A549 (cell line): ENCODE measurements at regions not wholly inside any gene's neighbourhood (a gene's known extent, or its start where the extent isn't known, plus 50 kb on each side); places are given as distances from the start of the nearest gene placed in this dataset.

Source experiments
- ATAC-seq, 2 experiments: fragments of 200-7000 bp in 1 of 2; fragments of >200 bp in 1 of 2; cut with Nextera tagmentation in 1 of 2; cut with Tn5 transposase in 1 of 2; 3 replicates each; pipeline versions ENCODE4 v1.8.0 to v1.9.1; 2018 to 2020; ENCODE audit warnings: mild to moderate bottlenecking in 1 of 2, moderate library complexity in 1 of 2
- CTCF ChIA-PET: fragments of 300-600 bp; sonication (Branson Sonifier 250); formaldehyde crosslinking; extraction: SDS; loops from one replicate; lab custom pipeline; 2021; ENCODE audit warnings: antibody characterized with exemption, inconsistent platforms; lab: Yijun Ruan, JAX
- POLR2A ChIA-PET: fragments of 350-600 bp; formaldehyde crosslinking; extraction: SDS; loops from one replicate; lab custom pipeline; 2021; ENCODE audit warnings: antibody characterized with exemption, inconsistent platforms; lab: Yijun Ruan, JAX
- DNase-seq, 2 experiments: peaks; one replicate each; pipeline versions ENCODE4 v3.0.0 to v3.0.0-alpha.2; 2011 to 2016; ENCODE audit warnings: low read depth in 1 of 2, low spot score in 1 of 2
- FAIRE-seq: peaks from 2 replicates; lab custom pipeline; 2011; peaks lifted over from hg19 to GRCh38; lab: Jason Lieb, UNC
- H3K27ac ChIP-seq, 2 experiments: fragments of >200 bp; sonication (Bioruptor Twin); formaldehyde crosslinking; 3 replicates each; pipeline ENCODE4 v1.5.1; 2016 to 2017
- H3K4me1 ChIP-seq: fragments of >200 bp; sonication (Bioruptor Twin); formaldehyde crosslinking; 3 replicates; pipeline ENCODE4 v1.6.1; 2016
- H3K4me2 ChIP-seq: fragments of >200 bp; sonication (Bioruptor Twin); formaldehyde crosslinking; 3 replicates; pipeline ENCODE4 v1.6.1; 2016
- H3K4me3 ChIP-seq: fragments of >200 bp; sonication (Bioruptor Twin); formaldehyde crosslinking; 3 replicates; pipeline ENCODE4 v1.5.1; 2016
- H3K9me3 ChIP-seq: fragments of >200 bp; sonication (Bioruptor Twin); formaldehyde crosslinking; 3 replicates; pipeline ENCODE4 v1.6.1; 2016
- CBX2 ChIP-seq: fragments of 200-600 bp; sonication (generic); IDR thresholded peaks from 2 replicates; pipeline ENCODE4 v1.6.1; 2016; ENCODE audit warnings: low read depth, mild to moderate bottlenecking, borderline replicate concordance
- CTCF ChIP-seq: fragments of >200 bp; sonication (Bioruptor Twin); formaldehyde crosslinking; IDR thresholded peaks from 3 replicates; pipeline ENCODE4 v1.5.1; 2016
- E2F6 ChIP-seq: IDR thresholded peaks from 2 replicates; pipeline ENCODE4 v1.6.1; 2012; ENCODE audit warnings: low read depth, borderline replicate concordance
- EHMT2 ChIP-seq: fragments of 200-600 bp; sonication (generic); IDR thresholded peaks from 2 replicates; pipeline ENCODE4 v1.6.1; 2016; ENCODE audit warnings: antibody characterized with exemption, low read depth, mild to moderate bottlenecking, moderate library complexity
- EP300 ChIP-seq, 2 experiments: fragments of >200 bp; sonication (Bioruptor Twin); formaldehyde crosslinking; IDR thresholded peaks; 2 replicates in 1 of 2; 3 replicates in 1 of 2; pipeline ENCODE4 v1.6.1; 2016 to 2017
- ESRRA ChIP-seq: fragments of 150-350 bp; IDR thresholded peaks from 2 replicates; pipeline ENCODE4 v1.6.1; 2014; ENCODE audit warnings: mild to moderate bottlenecking, low read length, borderline replicate concordance
- FOSB ChIP-seq: fragments of 250-450 bp; sonication (Bioruptor Pico); IDR thresholded peaks from 2 replicates; pipeline ENCODE4 v1.5.0; 2020; ENCODE audit warnings: mild to moderate bottlenecking, moderate library complexity
- FOSL2 ChIP-seq, 2 experiments: fragments of 450-650 bp in 1 of 2; fragments of >200 bp in 1 of 2; sonication (Bioruptor Twin) in 1 of 2; formaldehyde crosslinking; IDR thresholded peaks; 2 replicates each; pipeline versions ENCODE4 v1.5.0 to v1.6.1; 2016 to 2020; ENCODE audit warnings: mild to moderate bottlenecking in 1 of 2, moderate library complexity in 1 of 2
- HOXA7 ChIP-seq: fragments of 250-450 bp; sonication (Bioruptor Pico); IDR thresholded peaks from 2 replicates; pipeline ENCODE4 v1.5.0; 2020; ENCODE audit warnings: mild to moderate bottlenecking, moderate library complexity
- HOXB5 ChIP-seq: fragments of 250-450 bp; sonication (Bioruptor Pico); IDR thresholded peaks from 2 replicates; pipeline ENCODE4 v1.5.0; 2020; ENCODE audit warnings: mild to moderate bottlenecking, moderate library complexity
- JUNB ChIP-seq: fragments of >200 bp; sonication (Bioruptor Twin); formaldehyde crosslinking; IDR thresholded peaks from 2 replicates; pipeline ENCODE4 v1.6.1; 2016
- KDM1A ChIP-seq: fragments of 200-600 bp; sonication (generic); IDR thresholded peaks from 2 replicates; pipeline ENCODE4 v1.6.1; 2016; ENCODE audit warnings: low read depth, mild to moderate bottlenecking
- NPAS2 ChIP-seq: fragments of 250-450 bp; sonication (Bioruptor Pico); IDR thresholded peaks from 2 replicates; pipeline ENCODE4 v1.8.0; 2022; ENCODE audit warnings: mild to moderate bottlenecking, moderate library complexity, borderline replicate concordance
- NR3C1 ChIP-seq: fragments of >200 bp; sonication (Bioruptor Twin); formaldehyde crosslinking; IDR thresholded peaks from 3 replicates; pipeline ENCODE4 v1.6.1; 2017
- PHF8 ChIP-seq: fragments of 200-600 bp; sonication (generic); IDR thresholded peaks from 2 replicates; pipeline ENCODE4 v1.6.1; 2016; ENCODE audit warnings: low read depth, mild to moderate bottlenecking, antibody characterized with exemption, moderate library complexity, borderline replicate concordance
- POLR2AphosphoS2 ChIP-seq: conservative IDR thresholded peaks from 2 replicates; pipeline ENCODE4 v1.6.1; 2012; ENCODE audit warnings: low read length, improper control_type of control experiment, inconsistent platforms
- RAD21 ChIP-seq, 2 experiments: fragments of >200 bp in 1 of 2; sonication (Bioruptor Twin) in 1 of 2; formaldehyde crosslinking in 1 of 2; IDR thresholded peaks in 1 of 2; conservative IDR thresholded peaks in 1 of 2; 2 replicates in 1 of 2; 3 replicates in 1 of 2; pipeline ENCODE4 v1.6.1; 2012 to 2018; ENCODE audit warnings: inconsistent platforms in 1 of 2
- SMC3 ChIP-seq: fragments of >200 bp; sonication (Bioruptor Twin); formaldehyde crosslinking; IDR thresholded peaks from 3 replicates; pipeline ENCODE4 v1.6.1; 2018; ENCODE audit warnings: inconsistent platforms
- SREBF2 ChIP-seq: fragments of 450-650 bp; IDR thresholded peaks from 2 replicates; pipeline ENCODE4 v1.6.1; 2014; ENCODE audit warnings: mild to moderate bottlenecking, moderate library complexity
- TFCP2L1 ChIP-seq: fragments of 250-450 bp; sonication (Bioruptor Pico); IDR thresholded peaks from 2 replicates; pipeline ENCODE4 v1.5.0; 2021; ENCODE audit warnings: mild to moderate bottlenecking
- ZC3H11A ChIP-seq: fragments of 450-650 bp; IDR thresholded peaks from 2 replicates; pipeline ENCODE4 v1.6.1; 2014; ENCODE audit warnings: antibody characterized with exemption, mild to moderate bottlenecking
- ZFP36 ChIP-seq: fragments of 450-650 bp; IDR thresholded peaks from 2 replicates; pipeline ENCODE4 v1.6.1; 2014; ENCODE audit warnings: borderline replicate concordance; ENCODE audit not compliant: partially characterized antibody
- ZSCAN20 ChIP-seq: fragments of 250-450 bp; sonication (Bioruptor Pico); IDR thresholded peaks from 2 replicates; pipeline ENCODE4 v1.8.0; 2022; ENCODE audit warnings: mild to moderate bottlenecking, moderate library complexity
- WGBS: methylation state at CpG from one replicate; pipeline ENCODE4 v1.1.6; 2017; ENCODE audit errors: missing lambda C conversion rate; 5-methylcytosine and 5-hydroxymethylcytosine counted together
- TF ChIP-seq, protein P1 (sequence below): fragments of >200 bp; sonication (Bioruptor Twin); formaldehyde crosslinking; IDR thresholded peaks from 2 replicates; pipeline ENCODE4 v1.6.1; 2016
- TF ChIP-seq, protein P2 (sequence below): fragments of >200 bp; sonication (Bioruptor Twin); formaldehyde crosslinking; IDR thresholded peaks from 3 replicates; pipeline ENCODE4 v1.6.1; 2016
- TF ChIP-seq, protein P3 (sequence below): fragments of 200-600 bp; sonication (generic); IDR thresholded peaks from 2 replicates; pipeline ENCODE4 v1.6.1; 2016; ENCODE audit warnings: antibody characterized with exemption, mild to moderate bottlenecking, moderate library complexity
- TF ChIP-seq, protein P4 (sequence below): IDR thresholded peaks from 2 replicates; pipeline ENCODE4 v1.6.1; 2012

- no peak for DNase-seq
- no peaks in the 10 kb centered on the region for H3K4me1 ChIP-seq
- H3K27ac ChIP-seq = no peak overlapping the region
- H3K4me3 ChIP-seq = no peak overlapping the region
- 0% methylated on average over 2 of the region's 2 CpGs for WGBS
- no peak for FAIRE-seq
- TF ChIP-seq E2F6 = no peak
- TF ChIP-seq KDM1A = no peak
- TF ChIP-seq EP300 (IDR thresholded peaks at IDR 0.05) = no peak
- no peak for TF ChIP-seq SMC3
- TF ChIP-seq, protein P1, sequence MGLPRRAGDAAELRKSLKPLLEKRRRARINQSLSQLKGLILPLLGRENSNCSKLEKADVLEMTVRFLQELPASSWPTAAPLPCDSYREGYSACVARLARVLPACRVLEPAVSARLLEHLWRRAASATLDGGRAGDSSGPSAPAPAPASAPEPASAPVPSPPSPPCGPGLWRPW = no peak
- TF ChIP-seq ZC3H11A = no peak
- no peak for TF ChIP-seq FOSB (CRISPR knock-in tag)
- no peak for TF ChIP-seq CBX2
- no peak for TF ChIP-seq NR3C1
- no peak for TF ChIP-seq PHF8
- TF ChIP-seq ZFP36 = no peak
- no peak for TF ChIP-seq CTCF
- no peak for TF ChIP-seq SREBF2
- TF ChIP-seq EHMT2 = no peak
- TF ChIP-seq, protein P2, sequence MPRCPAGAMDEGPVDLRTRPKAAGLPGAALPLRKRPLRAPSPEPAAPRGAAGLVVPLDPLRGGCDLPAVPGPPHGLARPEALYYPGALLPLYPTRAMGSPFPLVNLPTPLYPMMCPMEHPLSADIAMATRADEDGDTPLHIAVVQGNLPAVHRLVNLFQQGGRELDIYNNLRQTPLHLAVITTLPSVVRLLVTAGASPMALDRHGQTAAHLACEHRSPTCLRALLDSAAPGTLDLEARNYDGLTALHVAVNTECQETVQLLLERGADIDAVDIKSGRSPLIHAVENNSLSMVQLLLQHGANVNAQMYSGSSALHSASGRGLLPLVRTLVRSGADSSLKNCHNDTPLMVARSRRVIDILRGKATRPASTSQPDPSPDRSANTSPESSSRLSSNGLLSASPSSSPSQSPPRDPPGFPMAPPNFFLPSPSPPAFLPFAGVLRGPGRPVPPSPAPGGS = no peak
- TF ChIP-seq ZSCAN20 = no peak
- TF ChIP-seq, protein P3, sequence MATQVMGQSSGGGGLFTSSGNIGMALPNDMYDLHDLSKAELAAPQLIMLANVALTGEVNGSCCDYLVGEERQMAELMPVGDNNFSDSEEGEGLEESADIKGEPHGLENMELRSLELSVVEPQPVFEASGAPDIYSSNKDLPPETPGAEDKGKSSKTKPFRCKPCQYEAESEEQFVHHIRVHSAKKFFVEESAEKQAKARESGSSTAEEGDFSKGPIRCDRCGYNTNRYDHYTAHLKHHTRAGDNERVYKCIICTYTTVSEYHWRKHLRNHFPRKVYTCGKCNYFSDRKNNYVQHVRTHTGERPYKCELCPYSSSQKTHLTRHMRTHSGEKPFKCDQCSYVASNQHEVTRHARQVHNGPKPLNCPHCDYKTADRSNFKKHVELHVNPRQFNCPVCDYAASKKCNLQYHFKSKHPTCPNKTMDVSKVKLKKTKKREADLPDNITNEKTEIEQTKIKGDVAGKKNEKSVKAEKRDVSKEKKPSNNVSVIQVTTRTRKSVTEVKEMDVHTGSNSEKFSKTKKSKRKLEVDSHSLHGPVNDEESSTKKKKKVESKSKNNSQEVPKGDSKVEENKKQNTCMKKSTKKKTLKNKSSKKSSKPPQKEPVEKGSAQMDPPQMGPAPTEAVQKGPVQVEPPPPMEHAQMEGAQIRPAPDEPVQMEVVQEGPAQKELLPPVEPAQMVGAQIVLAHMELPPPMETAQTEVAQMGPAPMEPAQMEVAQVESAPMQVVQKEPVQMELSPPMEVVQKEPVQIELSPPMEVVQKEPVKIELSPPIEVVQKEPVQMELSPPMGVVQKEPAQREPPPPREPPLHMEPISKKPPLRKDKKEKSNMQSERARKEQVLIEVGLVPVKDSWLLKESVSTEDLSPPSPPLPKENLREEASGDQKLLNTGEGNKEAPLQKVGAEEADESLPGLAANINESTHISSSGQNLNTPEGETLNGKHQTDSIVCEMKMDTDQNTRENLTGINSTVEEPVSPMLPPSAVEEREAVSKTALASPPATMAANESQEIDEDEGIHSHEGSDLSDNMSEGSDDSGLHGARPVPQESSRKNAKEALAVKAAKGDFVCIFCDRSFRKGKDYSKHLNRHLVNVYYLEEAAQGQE = no peak
- TF ChIP-seq HOXA7 (CRISPR knock-in tag) = no peak
- TF ChIP-seq FOSL2 (IDR thresholded peaks at IDR 0.05) = no peak
- TF ChIP-seq FOSL2 (CRISPR knock-in tag; IDR thresholded peaks at IDR 0.05) = no peak
- TF ChIP-seq, all 56 proteins: peak for 0
- no peak for ATAC-seq
- Histone ChIP-seq H3K4me2 (no peak overlapping the region), H3K9me3 (no peaks in the 10 kb centered on the region)
- ChIA-PET CTCF (no interaction called here), POLR2A (no interaction called here)
Measured at GRCh38 chr11:113628912-113629311, 77.2 kb downstream of the TMPRSS5 start.

DNA sequence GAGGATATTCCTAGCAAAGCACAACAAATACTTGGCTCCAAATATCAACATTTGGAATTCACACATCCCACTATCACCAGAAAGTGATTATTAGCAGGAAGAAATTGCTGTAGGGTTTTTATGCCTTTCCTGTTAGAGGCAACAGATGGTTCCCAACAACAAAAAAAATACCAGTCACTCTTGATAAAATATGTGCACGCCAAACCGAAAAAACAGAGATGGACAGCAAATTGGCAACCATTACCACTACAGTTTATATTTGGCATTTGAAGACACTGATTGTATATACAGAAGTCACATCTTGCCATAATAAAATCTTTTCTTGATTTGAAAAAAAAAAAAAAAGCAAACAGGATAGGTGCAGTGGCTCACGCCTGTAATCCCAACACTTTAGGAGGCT is 78.2 kb downstream of the TMPRSS5 start:
- 47% methylated on average over 3 of the region's 3 CpGs for WGBS
- no peak for DNase-seq
- no peak overlapping the region for H3K4me2 ChIP-seq
- POLR2A ChIA-PET = no interaction called here
- H3K9me3 ChIP-seq = no peaks in the 10 kb centered on the region
- no peak overlapping the region for H3K27ac ChIP-seq
- FAIRE-seq = no peak
- no peak for ATAC-seq
- no peak overlapping the region for H3K4me3 ChIP-seq
- CTCF ChIA-PET = no interaction called here
- H3K4me1 ChIP-seq = no peaks in the 10 kb centered on the region
- TF ChIP-seq, protein P1 = no peak
- TF ChIP-seq POLR2AphosphoS2 = no peak
- TF ChIP-seq JUNB = no peak
- no peak for TF ChIP-seq NPAS2 (CRISPR knock-in tag)
- no peak for TF ChIP-seq EHMT2
- no peak for TF ChIP-seq RAD21 (conservative IDR thresholded peaks at IDR 0.05 in 1 of 2, IDR thresholded peaks at IDR 0.05 in 1 of 2)
- TF ChIP-seq, protein P4, sequence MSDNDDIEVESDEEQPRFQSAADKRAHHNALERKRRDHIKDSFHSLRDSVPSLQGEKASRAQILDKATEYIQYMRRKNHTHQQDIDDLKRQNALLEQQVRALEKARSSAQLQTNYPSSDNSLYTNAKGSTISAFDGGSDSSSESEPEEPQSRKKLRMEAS = no peak
- TF ChIP-seq TFCP2L1 (CRISPR knock-in tag) = no peak
- TF ChIP-seq HOXB5 = no peak
- no peak for TF ChIP-seq CTCF
- TF ChIP-seq ESRRA = no peak
